Stimulated activated effector memory CD8-positive, alpha-beta T cell treated with anti-CD3 and anti-CD28 coated beads, Interleukin-12 subunit alpha, Interleukin-12 subunit beta, amount 100 ng/mL, for 72 hours (primary cell): ENCODE measurements at regions not wholly inside any gene's neighbourhood (a gene's known extent, or its start where the extent isn't known, plus 50 kb on each side); places are given as distances from the start of the nearest gene placed in this dataset.
"Not testable (repeated sequence)": the region's sequence is repeated elsewhere in the genome, so short reads cannot be mapped to it uniquely, and the experiment has no call there.

ENCODE experiments used
- ATAC-seq: fragments of 150-1000 bp; cut with Tn5 transposase; 2 replicates; pipeline ENCODE4 v1.10.0; 2021
- DNase-seq, 2 donors: peaks; one replicate each; pipeline ENCODE4 v3.0.0; 2021 to 2022; ENCODE audit warnings: low spot score in 2 of 2
- H3K27ac Mint-ChIP-seq: one replicate; pipeline ENCODE4 v1.8.0; 2022; ENCODE audit warnings: mild to moderate bottlenecking, mixed read lengths
- H3K36me3 Mint-ChIP-seq: one replicate; pipeline ENCODE4 v1.8.0; 2022; ENCODE audit warnings: mild to moderate bottlenecking, mixed read lengths
- H3K4me1 Mint-ChIP-seq: one replicate; pipeline ENCODE4 v1.8.0; 2022; ENCODE audit warnings: mixed read lengths
- H3K4me3 Mint-ChIP-seq: one replicate; pipeline ENCODE4 v1.8.0; 2022; ENCODE audit warnings: mild to moderate bottlenecking, mixed read lengths
- H3K9me3 Mint-ChIP-seq: one replicate; pipeline ENCODE4 v1.8.0; 2022; ENCODE audit warnings: mixed read lengths

GRCh38 chr3:3662610-3663009 lies 136.6 kb upstream of the LRRN1 start:
- Mint-ChIP-seq H3K36me3 (peaks cover 5% of the 10 kb centered on the region), H3K4me3 (no peak overlapping the region), H3K4me1 (no peaks in the 10 kb centered on the region), H3K9me3 (peaks cover 8% of the 10 kb centered on the region), H3K27ac (no peak overlapping the region)
- no peak for DNase-seq
- ATAC-seq = no peak

GRCh38 chr3:3654916-3655315 lies 144.3 kb upstream of the LRRN1 start:
- Mint-ChIP-seq H3K27ac (no peak overlapping the region), H3K4me3 (no peak overlapping the region), H3K4me1 (no peaks in the 10 kb centered on the region)

GRCh38 chr3:3648988-3649679 lies 150.1 kb upstream of the LRRN1 start:
- Mint-ChIP-seq H3K4me3 (no peak overlapping the region), H3K27ac (no peak overlapping the region), H3K9me3 (peaks cover 3% of the 10 kb centered on the region), H3K36me3 (no peaks in the 10 kb centered on the region), H3K4me1 (no peaks in the 10 kb centered on the region)
- DNase-seq (no peak), ATAC-seq (no peak)

More at GRCh38 chr3:3654916-3655315, 144.3 kb upstream of the LRRN1 start:
- H3K9me3 Mint-ChIP-seq = peaks cover 4% of the 10 kb centered on the region
- no peaks in the 10 kb centered on the region for H3K36me3 Mint-ChIP-seq
- ATAC-seq (no peak), DNase-seq (no peak)

- no peaks in the 10 kb centered on the region for H3K4me1 Mint-ChIP-seq
- H3K27ac Mint-ChIP-seq = no peak overlapping the region
- H3K4me3 Mint-ChIP-seq = no peak overlapping the region
- H3K9me3 Mint-ChIP-seq = no peaks in the 10 kb centered on the region
- no peaks in the 10 kb centered on the region for H3K36me3 Mint-ChIP-seq
- ATAC-seq (no peak), DNase-seq (no peak)
Observed at GRCh38 chr3:3646934-3647333, 152.3 kb upstream of the LRRN1 start.

- not testable (repeated sequence) for H3K4me1 Mint-ChIP-seq, H3K36me3 Mint-ChIP-seq, H3K4me3 Mint-ChIP-seq, DNase-seq, H3K9me3 Mint-ChIP-seq, H3K27ac Mint-ChIP-seq, ATAC-seq
Observed at GRCh38 chr3:3646103-3646844, 153.0 kb upstream of the LRRN1 start.

- no peaks in the 10 kb centered on the region for H3K36me3 Mint-ChIP-seq
- H3K4me1 Mint-ChIP-seq = no peaks in the 10 kb centered on the region
- no peaks in the 10 kb centered on the region for H3K9me3 Mint-ChIP-seq
- H3K4me3 Mint-ChIP-seq = no peak overlapping the region
- H3K27ac Mint-ChIP-seq = no peak overlapping the region
- DNase-seq (no peak), ATAC-seq (no peak)
Observed at GRCh38 chr3:3641877-3642455, 157.3 kb upstream of the LRRN1 start.

GRCh38 chr3:3639078-3639477 lies 160.2 kb upstream of the LRRN1 start:
- no peak for DNase-seq

GRCh38 chr3:3636815-3637214 lies 162.4 kb upstream of the LRRN1 start:
- H3K9me3 Mint-ChIP-seq = peaks cover 3% of the 10 kb centered on the region

More at GRCh38 chr3:3639078-3639477, 160.2 kb upstream of the LRRN1 start:
- H3K4me1 Mint-ChIP-seq = no peaks in the 10 kb centered on the region
- H3K9me3 Mint-ChIP-seq = peaks cover 3% of the 10 kb centered on the region
- no peak overlapping the region for H3K4me3 Mint-ChIP-seq
- ATAC-seq = no peak
- H3K36me3 Mint-ChIP-seq = no peaks in the 10 kb centered on the region
- no peak overlapping the region for H3K27ac Mint-ChIP-seq

GRCh38 chr3:3635109-3635508 lies 164.1 kb upstream of the LRRN1 start:
- H3K4me3 Mint-ChIP-seq = no peak overlapping the region
- no peak for DNase-seq
- H3K4me1 Mint-ChIP-seq = no peaks in the 10 kb centered on the region
- no peaks in the 10 kb centered on the region for H3K36me3 Mint-ChIP-seq
- peaks cover 3% of the 10 kb centered on the region for H3K9me3 Mint-ChIP-seq
- no peak for ATAC-seq
- no peak overlapping the region for H3K27ac Mint-ChIP-seq

More at GRCh38 chr3:3636815-3637214, 162.4 kb upstream of the LRRN1 start:
- Mint-ChIP-seq H3K4me1 (no peaks in the 10 kb centered on the region), H3K27ac (no peak overlapping the region), H3K4me3 (no peak overlapping the region), H3K36me3 (no peaks in the 10 kb centered on the region)
- no peak for ATAC-seq
- DNase-seq = no peak

- no peak for DNase-seq
- Mint-ChIP-seq H3K36me3 (no peaks in the 10 kb centered on the region), H3K27ac (no peak overlapping the region), H3K4me1 (no peaks in the 10 kb centered on the region), H3K4me3 (no peak overlapping the region), H3K9me3 (peaks cover 7% of the 10 kb centered on the region)
- ATAC-seq = no peak
Observed at GRCh38 chr3:3634326-3634725, 164.9 kb upstream of the LRRN1 start.

GRCh38 chr3:3633761-3634160 lies 165.5 kb upstream of the LRRN1 start:
- Mint-ChIP-seq H3K27ac (no peak overlapping the region), H3K4me3 (no peak overlapping the region), H3K4me1 (no peaks in the 10 kb centered on the region), H3K36me3 (no peaks in the 10 kb centered on the region), H3K9me3 (peaks cover 7% of the 10 kb centered on the region)
- ATAC-seq = no peak
- DNase-seq = no peak

- no peak overlapping the region for H3K27ac Mint-ChIP-seq
Observed at GRCh38 chr3:3632449-3632848, 166.8 kb upstream of the LRRN1 start.

GRCh38 chr3:3631114-3631513 lies 168.1 kb upstream of the LRRN1 start:
- Mint-ChIP-seq H3K4me3 (no peak overlapping the region), H3K27ac (no peak overlapping the region), H3K36me3 (no peaks in the 10 kb centered on the region), H3K9me3 (peaks cover 7% of the 10 kb centered on the region), H3K4me1 (no peaks in the 10 kb centered on the region)
- no peak for ATAC-seq
- no peak for DNase-seq

More at GRCh38 chr3:3632449-3632848, 166.8 kb upstream of the LRRN1 start:
- no peak for ATAC-seq
- no peaks in the 10 kb centered on the region for H3K4me1 Mint-ChIP-seq
- peaks cover 7% of the 10 kb centered on the region for H3K9me3 Mint-ChIP-seq
- no peak for DNase-seq
- H3K4me3 Mint-ChIP-seq = no peak overlapping the region
- no peaks in the 10 kb centered on the region for H3K36me3 Mint-ChIP-seq

GRCh38 chr3:3629911-3630310 lies 169.3 kb upstream of the LRRN1 start:
- H3K27ac Mint-ChIP-seq = no peak overlapping the region
- H3K4me3 Mint-ChIP-seq = no peak overlapping the region
- DNase-seq (no peak), ATAC-seq (no peak)
- no peaks in the 10 kb centered on the region for H3K36me3 Mint-ChIP-seq
- no peaks in the 10 kb centered on the region for H3K4me1 Mint-ChIP-seq
- H3K9me3 Mint-ChIP-seq = peaks cover 7% of the 10 kb centered on the region

GRCh38 chr3:3628676-3629328 lies 170.4 kb upstream of the LRRN1 start:
- H3K4me3 Mint-ChIP-seq = no peak overlapping the region
- ATAC-seq = no peak
- no peak overlapping the region for H3K27ac Mint-ChIP-seq
- H3K9me3 Mint-ChIP-seq = peaks cover 6% of the 10 kb centered on the region
- H3K4me1 Mint-ChIP-seq = no peaks in the 10 kb centered on the region
- H3K36me3 Mint-ChIP-seq = no peaks in the 10 kb centered on the region
- DNase-seq = no peak
